ENCODE measurements at regions not wholly inside any gene's neighbourhood (a gene's known extent, or its start where the extent isn't known, plus 50 kb on each side); places are given as distances from the start of the nearest gene placed in this dataset.

- no peaks in the 10 kb centered on the region for H3K4me1 Mint-ChIP-seq (ENCODE audit: low read depth in 2 of 2)
These were observed 70.2 kb downstream of the RND3 start for GRCh38 chr2:150417278-150417677.

GRCh38 chr2:150415022-150415421 lies 72.4 kb downstream of the RND3 start:
- H3K4me1 Mint-ChIP-seq (ENCODE audit: low read depth in 2 of 2), result no peaks in the 10 kb centered on the region
- no peak overlapping the region for H3K27ac Mint-ChIP-seq
- H3K36me3 Mint-ChIP-seq, result peaks cover 4% of the 10 kb centered on the region
- no peaks in the 10 kb centered on the region for H3K27me3 Mint-ChIP-seq
- H3K9me3 Mint-ChIP-seq, result peaks cover 7% of the 10 kb centered on the region
- ATAC-seq (no peak), DNase-seq (ENCODE audit: low spot score) (no peak)
- H3K4me3 Mint-ChIP-seq, result no peak overlapping the region

More at GRCh38 chr2:150417278-150417677, 70.2 kb downstream of the RND3 start:
- no peaks in the 10 kb centered on the region for H3K27me3 Mint-ChIP-seq
- H3K36me3 Mint-ChIP-seq, result peaks cover 4% of the 10 kb centered on the region
- DNase-seq (ENCODE audit: low spot score), result no peak
- H3K27ac Mint-ChIP-seq, result no peak overlapping the region
- no peak for ATAC-seq
- no peak overlapping the region for H3K4me3 Mint-ChIP-seq
- peaks cover 4% of the 10 kb centered on the region for H3K9me3 Mint-ChIP-seq

- no peak overlapping the region for H3K4me3 Mint-ChIP-seq
- DNase-seq (ENCODE audit: low spot score), result no peak
- H3K9me3 Mint-ChIP-seq, result peaks cover 7% of the 10 kb centered on the region
- no peak overlapping the region for H3K27ac Mint-ChIP-seq
- no peaks in the 10 kb centered on the region for H3K27me3 Mint-ChIP-seq
- H3K4me1 Mint-ChIP-seq (ENCODE audit: low read depth in 2 of 2), result no peaks in the 10 kb centered on the region
- no peak for ATAC-seq
- H3K36me3 Mint-ChIP-seq, result peaks cover 4% of the 10 kb centered on the region
These were observed 73.6 kb downstream of the RND3 start for GRCh38 chr2:150413910-150414309.

GRCh38 chr2:150413366-150413765 lies 74.1 kb downstream of the RND3 start:
- ATAC-seq (no peak), DNase-seq (ENCODE audit: low spot score) (no peak)
- Mint-ChIP-seq H3K4me3 (no peak overlapping the region), H3K36me3 (peaks cover 4% of the 10 kb centered on the region), H3K9me3 (peaks cover 7% of the 10 kb centered on the region), H3K4me1 (ENCODE audit: low read depth in 2 of 2) (no peaks in the 10 kb centered on the region), H3K27ac (no peak overlapping the region), H3K27me3 (no peaks in the 10 kb centered on the region)

- Mint-ChIP-seq H3K4me1 (ENCODE audit: low read depth in 2 of 2) (no peaks in the 10 kb centered on the region), H3K9me3 (peaks cover 7% of the 10 kb centered on the region), H3K27me3 (no peaks in the 10 kb centered on the region), H3K27ac (no peak overlapping the region), H3K4me3 (no peak overlapping the region), H3K36me3 (peaks cover 4% of the 10 kb centered on the region)
- ATAC-seq, result no peak
- DNase-seq (ENCODE audit: low spot score), result no peak
These were observed 76.7 kb downstream of the RND3 start for GRCh38 chr2:150410809-150411208.

- Mint-ChIP-seq H3K9me3 (peaks cover 7% of the 10 kb centered on the region), H3K4me1 (ENCODE audit: low read depth in 2 of 2) (no peaks in the 10 kb centered on the region), H3K36me3 (peaks cover 4% of the 10 kb centered on the region), H3K27ac (no peak overlapping the region), H3K4me3 (no peak overlapping the region), H3K27me3 (no peaks in the 10 kb centered on the region)
- DNase-seq (ENCODE audit: low spot score) (no peak), ATAC-seq (no peak)
These were observed 78.3 kb downstream of the RND3 start for GRCh38 chr2:150409196-150409595.

GRCh38 chr2:150404147-150404546 lies 83.3 kb downstream of the RND3 start:
- H3K27me3 Mint-ChIP-seq, result no peaks in the 10 kb centered on the region
- no peaks in the 10 kb centered on the region for H3K9me3 Mint-ChIP-seq
- DNase-seq (ENCODE audit: low spot score), result no peak
- ATAC-seq, result no peak
- H3K27ac Mint-ChIP-seq, result no peak overlapping the region
- no peaks in the 10 kb centered on the region for H3K36me3 Mint-ChIP-seq
- H3K4me3 Mint-ChIP-seq, result no peak overlapping the region
- H3K4me1 Mint-ChIP-seq (ENCODE audit: low read depth in 2 of 2), result no peaks in the 10 kb centered on the region

GRCh38 chr2:150403457-150403856 lies 84.0 kb downstream of the RND3 start:
- Mint-ChIP-seq H3K27ac (no peak overlapping the region), H3K4me1 (ENCODE audit: low read depth in 2 of 2) (no peaks in the 10 kb centered on the region), H3K9me3 (no peaks in the 10 kb centered on the region), H3K27me3 (no peaks in the 10 kb centered on the region), H3K4me3 (no peak overlapping the region), H3K36me3 (no peaks in the 10 kb centered on the region)
- ATAC-seq (no peak), DNase-seq (ENCODE audit: low spot score) (no peak)

GRCh38 chr2:150402953-150403352 lies 84.5 kb downstream of the RND3 start:
- H3K9me3 Mint-ChIP-seq, result no peaks in the 10 kb centered on the region
- ATAC-seq (no peak), DNase-seq (ENCODE audit: low spot score) (no peak)
- H3K4me3 Mint-ChIP-seq, result no peak overlapping the region
- no peaks in the 10 kb centered on the region for H3K36me3 Mint-ChIP-seq
- H3K27me3 Mint-ChIP-seq, result no peaks in the 10 kb centered on the region
- no peaks in the 10 kb centered on the region for H3K4me1 Mint-ChIP-seq (ENCODE audit: low read depth in 2 of 2)
- no peak overlapping the region for H3K27ac Mint-ChIP-seq

GRCh38 chr2:150400849-150401248 lies 86.6 kb downstream of the RND3 start:
- no peaks in the 10 kb centered on the region for H3K27me3 Mint-ChIP-seq
- no peak overlapping the region for H3K27ac Mint-ChIP-seq
- no peaks in the 10 kb centered on the region for H3K4me1 Mint-ChIP-seq (ENCODE audit: low read depth in 2 of 2)
- no peaks in the 10 kb centered on the region for H3K36me3 Mint-ChIP-seq
- H3K4me3 Mint-ChIP-seq, result no peak overlapping the region
- H3K9me3 Mint-ChIP-seq, result no peaks in the 10 kb centered on the region
- DNase-seq (ENCODE audit: low spot score) (no peak), ATAC-seq (no peak)

- no peak for ATAC-seq
- Mint-ChIP-seq H3K27ac (no peak overlapping the region), H3K36me3 (peaks cover 4% of the 10 kb centered on the region), H3K27me3 (no peaks in the 10 kb centered on the region), H3K4me3 (no peak overlapping the region), H3K9me3 (peaks cover 4% of the 10 kb centered on the region), H3K4me1 (ENCODE audit: low read depth in 2 of 2) (no peaks in the 10 kb centered on the region)
- no peak for DNase-seq (ENCODE audit: low spot score)
These were observed 94.9 kb downstream of the RND3 start for GRCh38 chr2:150392614-150393013.

- Mint-ChIP-seq H3K4me3 (no peak overlapping the region), H3K36me3 (peaks cover 4% of the 10 kb centered on the region)
These were observed 95.7 kb downstream of the RND3 start for GRCh38 chr2:150391779-150392178.

GRCh38 chr2:150389447-150389846 lies 98.0 kb downstream of the RND3 start:
- no peak overlapping the region for H3K4me3 Mint-ChIP-seq
- H3K4me1 Mint-ChIP-seq (ENCODE audit: low read depth in 2 of 2), result no peaks in the 10 kb centered on the region
- peaks cover 4% of the 10 kb centered on the region for H3K36me3 Mint-ChIP-seq
- no peaks in the 10 kb centered on the region for H3K27me3 Mint-ChIP-seq
- DNase-seq (ENCODE audit: low spot score), result no peak
- H3K27ac Mint-ChIP-seq, result no peak overlapping the region
- peaks cover 5% of the 10 kb centered on the region for H3K9me3 Mint-ChIP-seq
- no peak for ATAC-seq

More at GRCh38 chr2:150391779-150392178, 95.7 kb downstream of the RND3 start:
- ATAC-seq, result no peak
- no peaks in the 10 kb centered on the region for H3K4me1 Mint-ChIP-seq (ENCODE audit: low read depth in 2 of 2)
- no peak overlapping the region for H3K27ac Mint-ChIP-seq
- no peak for DNase-seq (ENCODE audit: low spot score)
- peaks cover 4% of the 10 kb centered on the region for H3K9me3 Mint-ChIP-seq
- no peaks in the 10 kb centered on the region for H3K27me3 Mint-ChIP-seq

- H3K36me3 Mint-ChIP-seq, result peaks cover 15% of the 10 kb centered on the region
- H3K4me3 Mint-ChIP-seq, result no peak overlapping the region
These were observed 99.2 kb downstream of the RND3 start for GRCh38 chr2:150388289-150388625.

GRCh38 chr2:150387586-150388288 lies 99.7 kb downstream of the RND3 start:
- H3K36me3 Mint-ChIP-seq, result peaks cover 16% of the 10 kb centered on the region
- ATAC-seq, result no peak
- H3K27me3 Mint-ChIP-seq, result no peaks in the 10 kb centered on the region
- H3K4me1 Mint-ChIP-seq (ENCODE audit: low read depth in 2 of 2), result no peaks in the 10 kb centered on the region
- DNase-seq (ENCODE audit: low spot score), result no peak
- H3K27ac Mint-ChIP-seq, result no peak overlapping the region
- H3K4me3 Mint-ChIP-seq, result no peak overlapping the region
- H3K9me3 Mint-ChIP-seq, result peaks cover 17% of the 10 kb centered on the region

More at GRCh38 chr2:150388289-150388625, 99.2 kb downstream of the RND3 start:
- Mint-ChIP-seq H3K9me3 (peaks cover 16% of the 10 kb centered on the region), H3K4me1 (ENCODE audit: low read depth in 2 of 2) (no peaks in the 10 kb centered on the region), H3K27me3 (no peaks in the 10 kb centered on the region), H3K27ac (no peak overlapping the region)
- ATAC-seq, result no peak
- DNase-seq (ENCODE audit: low spot score), result no peak
